Esophagus muscularis mucosa (tissue), 4 donors: ENCODE measurements at regions not wholly inside any gene's neighbourhood (a gene's known extent, or its start where the extent isn't known, plus 50 kb on each side); places are given as distances from the start of the nearest gene placed in this dataset.

ENCODE experiments used
- DNase-seq: peaks from one replicate; pipeline ENCODE4 v3.0.0-alpha.2; 2017; ENCODE audit errors: extremely low spot score
- H3K27ac ChIP-seq, 4 donors: fragments of 200-600 bp; sonication (generic); replicated peaks in 1 of 4; 1 replicate in 3 of 4; 2 replicates in 1 of 4; pipeline ENCODE4 v1.5.1; 2016 to 2019; ENCODE audit warnings: mild to moderate bottlenecking in 1 of 4
- H3K27me3 ChIP-seq, 4 donors: fragments of 200-600 bp; sonication (generic); one replicate each; pipeline versions ENCODE4 v1.5.1 to v1.6.0; 2016 to 2019
- H3K36me3 ChIP-seq, 4 donors: fragments of 200-600 bp; sonication (generic); one replicate each; pipeline ENCODE4 v1.5.1; 2016 to 2019
- H3K4me1 ChIP-seq, 4 donors: fragments of 200-600 bp; sonication (generic); one replicate each; pipeline ENCODE4 v1.5.1; 2016 to 2019
- H3K4me3 ChIP-seq, 4 donors: fragments of 200-600 bp; sonication (generic); 1 replicate in 2 of 4; 2 replicates in 2 of 4; pipeline ENCODE4 v1.5.1; 2016 to 2019; ENCODE audit warnings: mild to moderate bottlenecking in 4 of 4, moderate library complexity in 1 of 4
- H3K9me3 ChIP-seq, 4 donors: fragments of 200-600 bp; sonication (generic); 1 replicate in 3 of 4; 2 replicates in 1 of 4; pipeline ENCODE4 v1.5.1; 2016 to 2019
- EP300 ChIP-seq: sonication (generic); formaldehyde crosslinking; IDR thresholded peaks from one replicate; pipeline ENCODE4 v1.6.1; 2017; ENCODE audit warnings: antibody characterized with exemption
- POLR2A ChIP-seq: fragments of 450-650 bp; IDR thresholded peaks from one replicate; pipeline ENCODE4 v1.6.1; 2017; ENCODE audit warnings: antibody characterized with exemption, moderate library complexity, mild to moderate bottlenecking, low read depth
- POLR2AphosphoS5 ChIP-seq, 2 donors: sonication (generic); formaldehyde crosslinking; IDR thresholded peaks; one replicate each; pipeline ENCODE4 v1.6.1; 2017; ENCODE audit warnings: antibody characterized with exemption in 2 of 2
- WGBS: methylation state at CpG from one replicate; pipeline ENCODE4 v1.1.5; 2018; 5-methylcytosine and 5-hydroxymethylcytosine counted together
- intact Hi-C: fragments of 100-400 bp; cut with DNase I; formaldehyde crosslinking; loops from one replicate; pipeline ENCODE4 v1.15.1; 2023
- TF ChIP-seq, protein P1 (sequence below), 3 experiments: fragments of 200-600 bp in 2 of 3; fragments of 450-650 bp in 1 of 3; sonication (generic) in 2 of 3; IDR thresholded peaks; one replicate each; pipeline ENCODE4 v1.5.1; 2017 to 2019; ENCODE audit warnings: antibody characterized with exemption in 3 of 3, mild to moderate bottlenecking in 2 of 3, moderate library complexity in 1 of 3

DNA sequence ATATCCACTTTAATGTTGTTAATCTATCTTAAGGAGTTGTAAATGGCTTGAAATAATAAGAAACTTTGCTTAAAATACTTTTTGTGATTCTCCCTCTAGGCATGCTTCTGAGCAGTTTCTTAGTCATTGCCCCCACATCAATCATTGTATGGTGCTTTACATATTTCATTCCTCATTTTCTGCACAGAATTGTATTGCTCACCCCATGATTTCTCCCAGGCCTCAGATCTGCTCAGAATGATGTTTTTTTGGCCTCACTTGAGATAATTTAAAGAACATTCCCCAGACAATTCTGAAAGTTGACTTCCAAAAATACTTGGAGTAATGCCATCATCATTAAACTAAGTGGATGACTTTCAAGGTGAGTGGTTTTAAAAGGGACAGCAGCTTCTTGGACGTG, 82.1 kb upstream of the PRPS1L1 start:
- no peaks in the 10 kb centered on the region for H3K9me3 ChIP-seq
- H3K4me1 ChIP-seq: peaks cover 0 to 32% (median 17%) of the 10 kb centered on the region in 4 donors
- 42% methylated on average over 1 of the region's 1 CpG for WGBS
- H3K4me3 ChIP-seq: no peak overlapping the region
- intact Hi-C loops: no loop called here
- H3K36me3 ChIP-seq: no peaks in the 10 kb centered on the region
- TF ChIP-seq POLR2AphosphoS5 (IDR thresholded peaks at IDR 0.05) (peak in 1 of 2 donors; percentile 34), POLR2A (no peak)
- H3K27ac ChIP-seq: peak overlapping the region in 3 of 4 donors; percentile 1 to 40 (median 1)
- no peak for DNase-seq
- no peaks in the 10 kb centered on the region for H3K27me3 ChIP-seq

DNA sequence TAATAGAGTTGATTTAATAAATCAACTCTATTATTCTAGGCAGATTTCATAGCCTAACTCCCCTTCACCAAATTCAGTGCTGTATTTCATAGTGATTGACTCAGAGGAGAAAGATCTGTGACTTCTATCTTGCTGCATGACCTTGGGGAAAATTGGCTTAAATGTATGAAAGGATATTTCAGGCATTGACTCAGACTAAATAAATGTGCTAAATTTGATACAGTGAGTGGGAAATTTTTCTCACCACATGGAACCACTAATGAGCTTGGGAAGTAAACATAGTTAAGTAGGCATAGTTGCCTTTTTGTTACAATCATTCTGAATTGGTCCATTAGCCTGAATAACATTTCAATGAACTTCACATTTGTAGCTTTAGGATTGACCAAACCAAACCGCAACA, 89.0 kb upstream of the PRPS1L1 start:
- Histone ChIP-seq H3K27me3 (no peaks in the 10 kb centered on the region), H3K4me3 (no peak overlapping the region), H3K4me1 (peaks cover 0 to 24% (median 12%) of the 10 kb centered on the region in 4 donors), H3K9me3 (no peaks in the 10 kb centered on the region), H3K36me3 (no peaks in the 10 kb centered on the region), H3K27ac (no peak overlapping the region)
- DNase-seq: no peak
- 96% methylated on average over 1 of the region's 1 CpG for WGBS
- TF ChIP-seq POLR2A (no peak), EP300 (no peak), POLR2AphosphoS5 (IDR thresholded peaks at IDR 0.05) (no peak)
- TF ChIP-seq, protein P1, sequence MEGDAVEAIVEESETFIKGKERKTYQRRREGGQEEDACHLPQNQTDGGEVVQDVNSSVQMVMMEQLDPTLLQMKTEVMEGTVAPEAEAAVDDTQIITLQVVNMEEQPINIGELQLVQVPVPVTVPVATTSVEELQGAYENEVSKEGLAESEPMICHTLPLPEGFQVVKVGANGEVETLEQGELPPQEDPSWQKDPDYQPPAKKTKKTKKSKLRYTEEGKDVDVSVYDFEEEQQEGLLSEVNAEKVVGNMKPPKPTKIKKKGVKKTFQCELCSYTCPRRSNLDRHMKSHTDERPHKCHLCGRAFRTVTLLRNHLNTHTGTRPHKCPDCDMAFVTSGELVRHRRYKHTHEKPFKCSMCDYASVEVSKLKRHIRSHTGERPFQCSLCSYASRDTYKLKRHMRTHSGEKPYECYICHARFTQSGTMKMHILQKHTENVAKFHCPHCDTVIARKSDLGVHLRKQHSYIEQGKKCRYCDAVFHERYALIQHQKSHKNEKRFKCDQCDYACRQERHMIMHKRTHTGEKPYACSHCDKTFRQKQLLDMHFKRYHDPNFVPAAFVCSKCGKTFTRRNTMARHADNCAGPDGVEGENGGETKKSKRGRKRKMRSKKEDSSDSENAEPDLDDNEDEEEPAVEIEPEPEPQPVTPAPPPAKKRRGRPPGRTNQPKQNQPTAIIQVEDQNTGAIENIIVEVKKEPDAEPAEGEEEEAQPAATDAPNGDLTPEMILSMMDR (IDR thresholded peaks at IDR 0.05): no peak
- intact Hi-C loops: no loop called here

DNA sequence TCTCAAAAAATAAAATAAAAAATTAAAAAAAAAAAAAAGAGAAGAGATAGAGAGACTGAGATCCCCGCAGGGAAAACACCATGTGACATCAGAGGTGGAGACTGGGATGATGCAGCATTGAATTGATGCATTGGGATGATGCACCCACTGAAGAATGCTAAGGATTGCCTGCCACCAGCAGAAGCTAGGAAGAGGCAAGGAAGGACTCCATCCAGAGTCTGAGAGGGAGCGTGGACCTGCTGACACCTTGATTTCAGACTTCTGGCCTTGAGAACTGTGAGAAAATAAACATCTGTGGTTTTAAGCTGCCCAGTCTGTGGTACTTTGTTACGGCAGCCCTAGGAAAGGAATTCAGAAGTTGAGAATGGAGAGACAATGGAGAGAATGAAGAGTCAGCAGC, 89.8 kb upstream of the PRPS1L1 start:
- Histone ChIP-seq H3K36me3 (no peaks in the 10 kb centered on the region), H3K4me3 (no peak overlapping the region), H3K27me3 (no peaks in the 10 kb centered on the region), H3K4me1 (peaks cover 0 to 22% (median 14%) of the 10 kb centered on the region in 4 donors), H3K27ac (no peak overlapping the region), H3K9me3 (no peaks in the 10 kb centered on the region)
- 80% methylated on average over 3 of the region's 3 CpGs for WGBS
- no peak for DNase-seq
- TF ChIP-seq, protein P1 (IDR thresholded peaks at IDR 0.05): no peak
- TF ChIP-seq EP300 (no peak), POLR2AphosphoS5 (IDR thresholded peaks at IDR 0.05) (no peak), POLR2A (no peak)
- intact Hi-C loops: no loop called here

DNA sequence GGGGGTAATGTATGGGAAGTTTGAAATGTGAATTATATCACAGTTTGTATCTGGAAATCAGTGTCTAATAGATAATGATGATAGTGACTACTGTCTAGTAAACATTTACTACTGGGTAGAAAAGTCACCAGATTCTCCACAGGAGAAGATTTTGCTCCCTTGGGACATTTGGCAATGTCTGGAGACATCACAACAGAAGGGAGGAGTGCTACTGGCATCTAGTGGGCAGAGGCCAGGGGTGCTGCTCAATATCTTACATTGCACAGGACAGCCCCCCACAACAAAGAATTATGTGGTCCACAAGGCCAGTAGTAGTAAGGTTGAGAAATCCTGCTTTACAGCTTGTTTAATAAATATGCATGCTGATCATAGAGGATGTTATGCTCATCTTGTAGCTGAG, 92.3 kb upstream of the PRPS1L1 start:
- H3K4me3 ChIP-seq: no peak overlapping the region
- H3K27me3 ChIP-seq: no peaks in the 10 kb centered on the region

DNA sequence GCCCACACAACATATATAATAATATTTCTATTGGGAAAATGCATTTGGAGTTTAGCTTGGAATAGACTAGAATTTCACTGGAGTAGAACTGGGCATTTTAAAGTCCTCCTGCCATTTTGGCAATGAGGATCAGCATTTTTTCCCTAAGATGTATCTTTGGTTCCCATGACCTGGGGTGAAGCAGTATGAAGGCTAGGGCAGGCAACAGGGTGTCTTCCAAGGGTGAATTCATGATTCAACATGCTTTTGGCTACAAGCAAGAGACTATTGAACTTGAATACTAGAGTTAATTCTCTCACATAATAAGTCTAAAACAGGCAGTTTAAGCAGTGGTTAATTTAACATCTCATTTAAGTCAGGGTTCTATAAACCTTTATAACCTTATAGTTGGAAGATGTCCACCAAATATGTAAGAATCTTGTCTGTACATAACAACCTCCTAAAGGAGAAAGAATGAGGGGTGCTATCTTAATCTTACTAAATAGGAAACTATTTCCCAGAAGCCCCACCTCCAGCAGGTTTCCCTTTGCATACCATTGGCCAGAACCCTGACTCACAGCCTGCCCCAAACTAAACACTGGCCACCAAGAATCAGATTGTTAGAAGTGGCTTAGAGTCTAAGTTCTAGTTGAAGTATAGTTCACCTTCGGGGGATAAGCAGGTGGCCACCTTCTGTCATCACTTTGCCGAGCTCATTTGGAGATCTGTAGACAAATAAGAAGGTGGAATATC, 96.0 kb upstream of the PRPS1L1 start:
- no peak for TF ChIP-seq POLR2AphosphoS5 (IDR thresholded peaks at IDR 0.05)
- TF ChIP-seq, protein P1 (IDR thresholded peaks at IDR 0.05): no peak
- TF ChIP-seq POLR2A: no peak
- no peak for TF ChIP-seq EP300
- no peak for DNase-seq
- H3K4me3 ChIP-seq: no peak overlapping the region
- intact Hi-C loops: no loop called here
- H3K27ac ChIP-seq: no peak overlapping the region
- H3K4me1 ChIP-seq: peaks cover 11 to 37% (median 24%) of the 10 kb centered on the region in 4 donors
- WGBS: 95% methylated on average over 2 of the region's 2 CpGs
- H3K27me3 ChIP-seq: no peaks in the 10 kb centered on the region
- H3K36me3 ChIP-seq: no peaks in the 10 kb centered on the region
- H3K9me3 ChIP-seq: no peaks in the 10 kb centered on the region

More for the DNA sequence above, 92.3 kb upstream of the PRPS1L1 start:
- Histone ChIP-seq H3K27ac (no peak overlapping the region), H3K4me1 (peaks cover 0 to 27% (median 15%) of the 10 kb centered on the region in 4 donors), H3K36me3 (no peaks in the 10 kb centered on the region), H3K9me3 (no peaks in the 10 kb centered on the region)
- DNase-seq: no peak
- no peak for TF ChIP-seq POLR2A
- TF ChIP-seq, protein P1 (IDR thresholded peaks at IDR 0.05): peak in 2 of 3 experiments; percentile 15 to 26
- no peak for TF ChIP-seq POLR2AphosphoS5 (IDR thresholded peaks at IDR 0.05)
- intact Hi-C loops: no loop called here
